OCI-LY7 (cell line): ENCODE measurements at regions not wholly inside any gene's neighbourhood (a gene's known extent, or its start where the extent isn't known, plus 50 kb on each side); places are given as distances from the start of the nearest gene placed in this dataset.

ENCODE experiments used
- EZH2phosphoT487 ChIP-seq: fragments of 200-600 bp; sonication (generic); IDR thresholded peaks from 2 replicates; pipeline ENCODE4 v1.6.1; 2018; ENCODE audit warnings: low read depth, borderline replicate concordance, mild to moderate bottlenecking, mixed run types, antibody characterized with exemption, low read length, moderate library complexity, mixed read lengths
- TF ChIP-seq, protein P1 (sequence below): fragments of 200-600 bp; sonication (generic); conservative IDR thresholded peaks from 2 replicates; pipeline ENCODE4 v1.5.1; 2014; ENCODE audit warnings: mild to moderate bottlenecking, antibody characterized with exemption, low read length, moderate library complexity, mixed read lengths

DNA sequence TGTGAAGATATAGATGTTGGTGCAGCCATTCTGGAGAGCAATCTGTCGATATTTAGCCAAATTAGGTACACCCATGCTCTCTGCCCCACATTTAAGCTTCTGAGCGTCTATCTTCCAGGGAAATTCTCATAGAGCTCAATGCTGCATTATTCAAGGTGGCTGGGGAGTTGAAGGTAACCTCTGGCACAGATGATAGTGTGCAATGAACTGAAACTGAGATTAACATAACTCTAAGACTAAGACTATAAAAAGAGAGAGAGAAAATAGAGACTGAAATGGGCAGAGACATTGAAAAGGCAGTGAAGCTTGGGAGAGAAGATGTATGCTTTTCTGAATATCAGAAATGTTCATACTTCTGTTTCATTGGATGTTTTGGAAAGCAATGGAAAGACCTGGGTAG, 1197.0 kb upstream of the AUTS2 start:
- TF ChIP-seq, protein P1, sequence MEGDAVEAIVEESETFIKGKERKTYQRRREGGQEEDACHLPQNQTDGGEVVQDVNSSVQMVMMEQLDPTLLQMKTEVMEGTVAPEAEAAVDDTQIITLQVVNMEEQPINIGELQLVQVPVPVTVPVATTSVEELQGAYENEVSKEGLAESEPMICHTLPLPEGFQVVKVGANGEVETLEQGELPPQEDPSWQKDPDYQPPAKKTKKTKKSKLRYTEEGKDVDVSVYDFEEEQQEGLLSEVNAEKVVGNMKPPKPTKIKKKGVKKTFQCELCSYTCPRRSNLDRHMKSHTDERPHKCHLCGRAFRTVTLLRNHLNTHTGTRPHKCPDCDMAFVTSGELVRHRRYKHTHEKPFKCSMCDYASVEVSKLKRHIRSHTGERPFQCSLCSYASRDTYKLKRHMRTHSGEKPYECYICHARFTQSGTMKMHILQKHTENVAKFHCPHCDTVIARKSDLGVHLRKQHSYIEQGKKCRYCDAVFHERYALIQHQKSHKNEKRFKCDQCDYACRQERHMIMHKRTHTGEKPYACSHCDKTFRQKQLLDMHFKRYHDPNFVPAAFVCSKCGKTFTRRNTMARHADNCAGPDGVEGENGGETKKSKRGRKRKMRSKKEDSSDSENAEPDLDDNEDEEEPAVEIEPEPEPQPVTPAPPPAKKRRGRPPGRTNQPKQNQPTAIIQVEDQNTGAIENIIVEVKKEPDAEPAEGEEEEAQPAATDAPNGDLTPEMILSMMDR, result no peak
- TF ChIP-seq EZH2phosphoT487, result no peak
